Ovary (tissue), 7 donors: ENCODE measurements at regions not wholly inside any gene's neighbourhood (a gene's known extent, or its start where the extent isn't known, plus 50 kb on each side); places are given as distances from the start of the nearest gene placed in this dataset.

ENCODE experiments used
- DNase-seq, 5 donors: peaks; one replicate each; pipeline ENCODE4 v3.0.0-alpha.2; 2019 to 2020
- H3K27ac ChIP-seq, 2 donors: fragments of 200-600 bp; one replicate each; pipeline versions ENCODE4 v1.5.1 to v1.8.0; 2019 to 2022
- H3K27me3 ChIP-seq: fragments of 200-600 bp; one replicate; pipeline ENCODE4 v1.8.0; 2022
- H3K36me3 ChIP-seq: fragments of 200-600 bp; sonication (generic); one replicate; pipeline ENCODE4 v1.5.1; 2019
- H3K4me1 ChIP-seq: one replicate; pipeline ENCODE4 v1.8.1; 2013; ENCODE audit warnings: mild to moderate bottlenecking, moderate library complexity; ENCODE audit not compliant: insufficient read depth
- H3K4me3 ChIP-seq: fragments of 200-600 bp; sonication (generic); one replicate; pipeline ENCODE4 v1.5.1; 2017
- H3K9me3 ChIP-seq, 2 donors: fragments of 200-600 bp in 1 of 2; sonication (generic) in 1 of 2; one replicate each; pipeline versions ENCODE4 v1.5.1 to v1.8.1; 2013 to 2019; ENCODE audit warnings: mild to moderate bottlenecking in 1 of 2, moderate library complexity in 1 of 2
- CTCF ChIP-seq, 3 donors: fragments of 450-650 bp in 2 of 3; fragments of 200-600 bp in 1 of 3; IDR thresholded peaks; one replicate each; pipeline versions ENCODE4 v1.5.1 to v1.8.0; 2016 to 2022; ENCODE audit warnings: antibody characterized with exemption in 3 of 3, mild to moderate bottlenecking in 1 of 3
- EP300 ChIP-seq: sonication (generic); formaldehyde crosslinking; IDR thresholded peaks from one replicate; pipeline ENCODE4 v1.6.1; 2017; ENCODE audit warnings: antibody characterized with exemption
- POLR2A ChIP-seq: fragments of 450-650 bp; IDR thresholded peaks from one replicate; pipeline ENCODE4 v1.6.1; 2017; ENCODE audit warnings: antibody characterized with exemption, mild to moderate bottlenecking, moderate library complexity
- WGBS, 3 donors: extraction: QIAGEN DNeasy Blood & Tissue Kit in 1 of 3; methylation state at CpG; one replicate each; pipeline versions ENCODE4 v1.1.5 to v1.1.7; 2013 to 2017; 5-methylcytosine and 5-hydroxymethylcytosine counted together
- intact Hi-C, 4 donors: fragments of 100-400 bp; cut with DNase I; formaldehyde crosslinking; loops; one replicate each; pipeline versions ENCODE4 v1.11.0 to v1.15.1; 2022 to 2023
- donor health status: DM: no; HTN: no; CAD: no; lungs with moderate emphysema.
- donor health status: DM: no; HTN: no; CAD: no.
- donor health status: Bipolar disorder and iron deficiency.
- donor health status: DM: no; HTN: no; CAD: no.
- donor health status: DM: yes; HTN: yes; CAD: no.

- Histone ChIP-seq H3K4me1 (no peaks in the 10 kb centered on the region), H3K9me3 (no peaks in the 10 kb centered on the region), H3K27ac (no peak overlapping the region), H3K4me3 (no peak overlapping the region), H3K36me3 (no peaks in the 10 kb centered on the region), H3K27me3 (no peaks in the 10 kb centered on the region)
- no peak for TF ChIP-seq EP300
- no peak for TF ChIP-seq CTCF (IDR thresholded peaks at IDR 0.05)
- TF ChIP-seq POLR2A: no peak
- 92 to 98% (median 93%) methylated on average over 2 of the region's 2 CpGs for WGBS, 3 donors
- DNase-seq: no peak
- intact Hi-C loops: loop anchor here in 1 of 4 donors (10.0 kb wide), 1 partner anchor 181 kb away; no protein-coding TSS in a partner anchor
These were observed 404.6 kb downstream of the SI start for GRCh38 chr3:164673738-164674137.

DNA sequence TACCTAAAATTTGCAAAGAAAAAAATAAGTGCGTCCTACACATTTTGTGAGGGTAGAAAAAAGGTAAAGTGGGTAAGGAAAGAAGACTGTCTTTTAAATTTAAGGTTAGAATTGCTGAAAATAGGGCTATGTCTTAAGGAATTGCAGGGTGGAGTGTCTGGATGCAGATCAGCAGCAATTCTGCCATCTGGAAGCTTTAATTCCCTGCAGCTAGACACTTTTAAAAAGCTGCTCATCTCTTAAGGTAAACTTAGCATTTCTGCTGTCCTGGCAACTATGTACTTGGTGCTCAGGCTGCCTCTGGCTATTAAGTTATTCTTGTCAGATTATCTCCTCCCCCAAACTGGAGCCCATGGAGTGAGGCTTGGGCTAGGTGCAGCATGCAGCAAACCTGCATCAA is 420.2 kb downstream of the SI start:
- no peak for TF ChIP-seq POLR2A
- no peak for TF ChIP-seq EP300
- no peak for TF ChIP-seq CTCF (IDR thresholded peaks at IDR 0.05)
- H3K9me3 ChIP-seq: no peaks in the 10 kb centered on the region
- WGBS, 3 donors: 88 to 91% (median 90%) methylated on average over 1 of the region's 1 CpG
- no peak overlapping the region for H3K4me3 ChIP-seq
- no peak overlapping the region for H3K27ac ChIP-seq
- no peak for DNase-seq
- H3K36me3 ChIP-seq: no peaks in the 10 kb centered on the region
- no peaks in the 10 kb centered on the region for H3K4me1 ChIP-seq
- no peaks in the 10 kb centered on the region for H3K27me3 ChIP-seq
- intact Hi-C loops: no loop called here

GRCh38 chr3:164657631-164658030 is 420.7 kb downstream of the SI start:
- no peak for TF ChIP-seq POLR2A
- TF ChIP-seq CTCF (IDR thresholded peaks at IDR 0.05): no peak
- TF ChIP-seq EP300: no peak
- 79 to 82% (median 80%) methylated on average over 3 of the region's 3 CpGs for WGBS, 3 donors
- DNase-seq: no peak
- intact Hi-C loops: no loop called here
- H3K27ac ChIP-seq: no peak overlapping the region
- H3K27me3 ChIP-seq: no peaks in the 10 kb centered on the region
- H3K4me1 ChIP-seq: no peaks in the 10 kb centered on the region
- H3K4me3 ChIP-seq: no peak overlapping the region
- no peaks in the 10 kb centered on the region for H3K36me3 ChIP-seq
- H3K9me3 ChIP-seq: no peaks in the 10 kb centered on the region

DNA sequence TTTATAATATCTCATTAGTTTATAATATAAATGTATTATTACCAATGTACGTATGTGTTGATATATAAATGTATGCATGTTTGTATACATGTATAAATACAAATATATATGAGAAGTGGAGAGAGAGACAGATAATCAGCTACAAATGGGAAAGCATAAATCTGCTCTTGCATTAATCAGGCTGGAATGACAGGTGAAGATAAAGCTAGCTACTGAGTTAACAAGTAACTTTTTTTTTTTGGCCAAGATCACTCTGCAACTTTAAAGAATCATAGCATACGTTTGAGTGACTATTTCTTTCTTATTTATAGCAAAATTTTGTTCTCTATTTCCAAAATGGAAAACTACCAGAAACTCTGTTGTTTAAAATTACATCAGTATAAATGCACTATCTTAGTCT is 422.8 kb downstream of the SI start:
- no peaks in the 10 kb centered on the region for H3K9me3 ChIP-seq
- H3K4me3 ChIP-seq: no peak overlapping the region
- DNase-seq: no peak
- intact Hi-C loops: no loop called here
- no peak overlapping the region for H3K27ac ChIP-seq
- no peaks in the 10 kb centered on the region for H3K27me3 ChIP-seq
- no peaks in the 10 kb centered on the region for H3K4me1 ChIP-seq
- TF ChIP-seq POLR2A (no peak), CTCF (IDR thresholded peaks at IDR 0.05) (no peak), EP300 (no peak)
- no peaks in the 10 kb centered on the region for H3K36me3 ChIP-seq
- WGBS, 3 donors: 69 to 76% (median 74%) methylated on average over 2 of the region's 2 CpGs

DNA sequence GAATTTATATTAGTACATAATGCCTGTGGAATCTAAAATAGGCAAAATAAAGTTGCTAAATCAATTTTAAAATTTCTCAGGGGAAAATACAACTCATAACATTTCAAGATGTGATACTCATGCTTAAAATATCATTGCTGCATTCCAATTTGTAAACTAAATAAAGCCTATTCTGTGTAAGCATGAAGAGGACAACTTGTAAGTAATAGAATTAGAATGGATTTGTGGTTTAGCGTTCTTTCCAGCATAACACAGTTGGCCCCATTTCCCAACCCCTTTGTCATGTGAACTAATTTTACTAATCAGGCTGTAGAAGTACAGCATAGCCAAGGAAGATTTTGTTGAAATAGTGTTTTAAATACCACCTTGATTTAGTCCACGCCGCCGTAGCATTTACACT is 437.2 kb downstream of the SI start:
- H3K27ac ChIP-seq: no peak overlapping the region
- WGBS, 3 donors: 58 to 67% (median 59%) methylated on average over 4 of the region's 4 CpGs
- H3K9me3 ChIP-seq: no peaks in the 10 kb centered on the region
- TF ChIP-seq CTCF (IDR thresholded peaks at IDR 0.05): no peak
- TF ChIP-seq EP300: no peak
- no peak for TF ChIP-seq POLR2A
- no peaks in the 10 kb centered on the region for H3K36me3 ChIP-seq
- H3K4me1 ChIP-seq: no peaks in the 10 kb centered on the region
- no peaks in the 10 kb centered on the region for H3K27me3 ChIP-seq
- DNase-seq: no peak
- intact Hi-C loops: no loop called here
- H3K4me3 ChIP-seq: no peak overlapping the region
